ENCODE measurements at regions not wholly inside any gene's neighbourhood (a gene's known extent, or its start where the extent isn't known, plus 50 kb on each side); places are given as distances from the start of the nearest gene placed in this dataset.
"Not testable (repeated sequence)": the region's sequence is repeated elsewhere in the genome, so short reads cannot be mapped to it uniquely, and the experiment has no call there.

DNA sequence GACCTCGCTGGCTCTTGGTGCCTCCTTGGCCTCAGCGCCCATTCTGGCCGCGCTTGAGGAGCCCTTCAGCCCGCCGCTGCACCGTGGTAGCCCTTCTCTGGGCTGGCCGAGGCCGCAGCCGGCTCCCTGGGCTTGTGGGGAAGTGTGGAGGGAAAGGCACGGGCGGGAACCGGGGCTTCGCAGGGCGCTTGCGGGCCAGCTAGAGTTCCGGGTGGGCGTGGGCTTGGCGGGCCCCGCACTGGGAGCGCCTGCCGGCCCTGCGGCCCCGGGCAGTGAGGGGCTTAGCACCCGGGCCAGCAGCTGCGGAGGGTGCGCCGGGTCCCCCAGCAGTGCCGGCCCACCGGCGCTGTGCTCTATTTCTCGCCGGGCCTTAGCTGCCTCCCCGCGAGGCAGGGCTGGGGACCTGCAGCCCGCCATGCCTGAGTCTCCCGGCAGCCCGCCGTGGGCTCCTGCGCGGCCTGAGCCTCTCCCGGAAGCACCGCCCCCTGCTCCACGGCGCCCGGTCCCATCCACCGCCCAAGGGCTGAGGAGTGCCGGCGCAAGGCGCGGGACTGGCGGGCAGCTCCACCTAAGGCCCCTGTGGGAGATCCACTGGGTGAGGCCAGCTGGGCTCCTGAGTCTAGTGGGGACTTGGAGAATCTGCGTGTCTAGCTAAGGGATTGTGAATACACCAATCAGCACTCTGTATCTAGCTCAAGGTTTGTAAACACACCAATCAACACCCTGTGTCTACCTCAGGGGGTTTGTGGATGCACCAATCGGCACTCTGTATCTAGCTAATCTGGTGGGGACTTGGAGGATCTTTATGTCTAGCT is 141.1 kb downstream of the SLCO4C1 start:
- H3K4me3 ChIP-seq; H3K27ac ChIP-seq; H3K4me1 ChIP-seq (replicated peaks); H3K27me3 ChIP-seq (replicated peaks); H3K9me3 ChIP-seq (replicated peaks); DNase-seq (ENCODE audit: low read depth in 1 of 2, low spot score in 2 of 2); H3K36me3 ChIP-seq: not testable (repeated sequence)

DNA sequence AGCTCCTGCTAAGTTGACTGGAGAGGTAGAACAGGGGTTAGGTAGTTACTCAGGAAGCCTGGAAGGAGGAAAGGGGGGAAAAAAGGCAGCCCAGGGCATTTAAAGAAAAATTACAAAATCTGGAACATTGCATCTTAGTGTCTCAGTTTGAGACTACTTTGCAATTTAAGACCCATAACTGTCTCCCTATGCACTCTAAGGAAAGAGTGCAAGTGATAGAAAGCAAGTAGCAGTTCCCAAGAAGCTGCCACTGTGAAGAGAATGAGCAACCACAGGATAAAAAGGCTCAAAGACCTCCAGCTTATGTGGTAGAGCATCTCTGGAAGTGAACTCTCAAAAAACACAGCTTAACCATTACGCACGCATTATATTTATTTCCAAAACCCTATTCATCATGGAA is 141.8 kb downstream of the SLCO4C1 start:
- H3K4me3 ChIP-seq: no peak overlapping the region

DNA sequence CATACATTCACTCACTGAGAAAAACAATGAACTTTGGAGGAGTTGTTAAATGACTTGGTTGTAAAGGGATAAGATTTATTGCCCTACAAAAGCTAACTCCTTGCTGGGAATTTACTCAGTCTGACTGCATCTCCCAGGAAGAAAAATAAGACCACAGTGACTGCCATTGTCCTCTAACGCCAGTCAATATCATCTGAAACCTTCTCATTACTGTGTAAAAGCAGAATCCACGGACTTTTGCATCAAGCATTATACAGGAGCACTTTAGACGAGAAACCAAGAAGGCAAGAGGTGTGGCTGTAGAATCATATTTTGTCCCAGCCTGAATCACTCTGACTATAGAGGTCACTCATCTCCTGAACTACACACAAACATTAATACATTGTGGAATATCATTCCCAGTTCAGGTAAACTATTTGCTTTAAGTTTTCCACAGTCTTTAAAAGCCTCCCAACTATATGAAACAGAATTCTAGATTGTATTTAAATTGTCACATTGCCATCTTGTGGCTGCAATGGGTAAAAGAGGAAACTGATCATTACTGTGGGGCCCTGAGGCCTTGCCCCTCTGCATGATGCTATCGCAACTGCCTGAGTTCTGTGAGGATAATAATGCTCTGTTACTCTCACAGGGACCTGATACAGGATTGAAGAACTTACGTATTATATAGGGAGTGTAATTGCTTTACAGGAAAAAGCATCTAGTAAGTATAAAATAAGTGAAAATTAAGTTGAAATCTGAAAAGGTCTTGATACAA is 142.9 kb downstream of the SLCO4C1 start:
- Histone ChIP-seq H3K9me3 (replicated peaks) (no peaks in the 10 kb centered on the region), H3K27me3 (replicated peaks) (no peaks in the 10 kb centered on the region), H3K4me1 (replicated peaks) (no peaks in the 10 kb centered on the region), H3K4me3 (no peak overlapping the region), H3K36me3 (no peaks in the 10 kb centered on the region), H3K27ac (no peak overlapping the region)
- peak in 1 of 2 experiments; percentile 23 for DNase-seq (ENCODE audit: low read depth in 1 of 2, low spot score in 2 of 2)

More for the DNA sequence above, 141.8 kb downstream of the SLCO4C1 start:
- no peaks in the 10 kb centered on the region for H3K36me3 ChIP-seq
- H3K9me3 ChIP-seq (replicated peaks): no peaks in the 10 kb centered on the region
- no peaks in the 10 kb centered on the region for H3K27me3 ChIP-seq (replicated peaks)
- H3K4me1 ChIP-seq (replicated peaks): no peaks in the 10 kb centered on the region
- H3K27ac ChIP-seq: no peak overlapping the region
- no peak for DNase-seq (ENCODE audit: low read depth in 1 of 2, low spot score in 2 of 2)

DNA sequence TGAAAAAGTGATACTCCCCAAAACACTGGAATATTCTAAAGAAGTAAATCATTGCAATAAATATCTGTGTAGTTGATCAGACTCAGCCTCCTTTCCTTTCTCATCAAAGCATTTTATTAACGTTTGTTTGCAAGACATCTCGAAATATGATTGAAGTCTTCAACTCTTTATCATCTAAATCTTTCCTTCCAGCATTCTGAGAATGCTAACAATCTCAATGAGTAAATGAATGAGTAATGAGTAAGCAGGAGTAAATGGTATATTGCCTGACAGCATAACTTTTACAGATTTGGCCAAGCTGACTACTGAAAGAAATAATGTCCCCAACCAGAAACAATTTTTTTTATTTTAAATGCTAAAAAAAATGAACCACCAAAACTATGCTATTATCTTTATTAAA is 157.1 kb downstream of the SLCO4C1 start:
- H3K27ac ChIP-seq: no peak overlapping the region
- H3K36me3 ChIP-seq: no peaks in the 10 kb centered on the region
- no peak for DNase-seq (ENCODE audit: low read depth in 1 of 2, low spot score in 2 of 2)
- H3K27me3 ChIP-seq (replicated peaks): no peaks in the 10 kb centered on the region
- H3K4me3 ChIP-seq: no peak overlapping the region
- 0 out of 2 replicates have a peak, but pooled peaks cover 3% of the 10 kb centered on the region for H3K9me3 ChIP-seq (replicated peaks)
- no peaks in the 10 kb centered on the region for H3K4me1 ChIP-seq (replicated peaks)

GRCh38 chr5:102138243-102138653 is 157.8 kb downstream of the SLCO4C1 start:
- DNase-seq (ENCODE audit: low read depth in 1 of 2, low spot score in 2 of 2): no peak
- 0 out of 2 replicates have a peak, but pooled peaks cover 3% of the 10 kb centered on the region for H3K9me3 ChIP-seq (replicated peaks)
- H3K27me3 ChIP-seq (replicated peaks): no peaks in the 10 kb centered on the region
- H3K4me3 ChIP-seq: no peak overlapping the region
- no peaks in the 10 kb centered on the region for H3K4me1 ChIP-seq (replicated peaks)
- no peak overlapping the region for H3K27ac ChIP-seq
- no peaks in the 10 kb centered on the region for H3K36me3 ChIP-seq

GRCh38 chr5:102130890-102131289 is 165.2 kb downstream of the SLCO4C1 start:
- H3K27me3 ChIP-seq (replicated peaks): no peaks in the 10 kb centered on the region; the same call in 1 of the 2 replicates
- H3K4me1 ChIP-seq (replicated peaks): no peaks in the 10 kb centered on the region
- no peak overlapping the region for H3K27ac ChIP-seq
- H3K9me3 ChIP-seq (replicated peaks): no peaks in the 10 kb centered on the region
- no peak for DNase-seq (ENCODE audit: low read depth in 1 of 2, low spot score in 2 of 2)
- no peak overlapping the region for H3K4me3 ChIP-seq
- no peaks in the 10 kb centered on the region for H3K36me3 ChIP-seq

DNA sequence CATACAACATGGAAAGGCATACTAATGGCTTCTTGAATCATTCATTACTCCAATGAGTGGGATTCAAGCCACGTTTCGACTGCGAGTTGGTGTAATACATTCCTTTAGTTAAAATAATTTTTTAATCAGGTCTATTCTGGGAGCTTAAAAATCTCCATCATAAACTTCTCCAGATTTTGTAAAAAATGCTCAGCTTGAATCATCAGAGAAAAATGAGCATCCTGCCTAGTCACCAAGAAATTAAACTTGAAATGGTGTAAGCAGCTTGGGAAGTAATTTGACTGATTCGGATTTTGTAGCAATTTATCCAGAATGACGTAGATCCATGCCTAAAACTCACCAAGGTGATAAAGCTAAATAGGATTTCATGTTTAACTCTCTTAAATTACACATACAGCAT is 165.7 kb downstream of the SLCO4C1 start:
- no peaks in the 10 kb centered on the region for H3K4me1 ChIP-seq (replicated peaks)
- H3K4me3 ChIP-seq: no peak overlapping the region
- no peaks in the 10 kb centered on the region for H3K36me3 ChIP-seq
- H3K27me3 ChIP-seq (replicated peaks): no peaks in the 10 kb centered on the region; the same call in 1 of the 2 replicates
- H3K9me3 ChIP-seq (replicated peaks): no peaks in the 10 kb centered on the region
- no peak overlapping the region for H3K27ac ChIP-seq
- no peak for DNase-seq (ENCODE audit: low read depth in 1 of 2, low spot score in 2 of 2)

GRCh38 chr5:102119252-102119651 is 176.8 kb downstream of the SLCO4C1 start:
- no peaks in the 10 kb centered on the region for H3K27me3 ChIP-seq (replicated peaks)
- H3K9me3 ChIP-seq (replicated peaks): no peaks in the 10 kb centered on the region
- no peak overlapping the region for H3K27ac ChIP-seq
- H3K4me3 ChIP-seq: no peak overlapping the region
- no peak for DNase-seq (ENCODE audit: low read depth in 1 of 2, low spot score in 2 of 2)
- H3K36me3 ChIP-seq: no peaks in the 10 kb centered on the region
- H3K4me1 ChIP-seq (replicated peaks): no peaks in the 10 kb centered on the region

DNA sequence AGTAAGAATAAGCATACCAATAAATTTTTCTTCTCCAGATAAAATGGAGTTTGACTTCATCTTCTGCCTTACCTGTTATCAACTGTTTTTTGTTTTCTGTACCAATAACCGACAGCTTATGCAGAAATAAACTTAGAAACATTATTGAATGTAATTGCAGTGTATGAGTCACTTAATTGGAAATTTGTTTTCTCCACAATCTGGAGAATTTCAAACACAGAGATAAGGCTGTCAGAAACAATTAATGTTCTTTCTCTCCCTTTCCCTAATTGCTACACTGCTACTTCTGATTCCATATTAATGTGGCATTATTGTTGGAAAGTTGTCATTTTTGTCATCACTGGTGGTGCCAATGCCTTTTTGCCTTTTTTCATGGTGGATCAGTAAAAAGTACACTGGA is 180.3 kb downstream of the SLCO4C1 start:
- Histone ChIP-seq H3K9me3 (replicated peaks) (no peaks in the 10 kb centered on the region), H3K27me3 (replicated peaks) (no peaks in the 10 kb centered on the region), H3K27ac (no peak overlapping the region), H3K36me3 (no peaks in the 10 kb centered on the region), H3K4me1 (replicated peaks) (no peaks in the 10 kb centered on the region), H3K4me3 (no peak overlapping the region)
- no peak for DNase-seq (ENCODE audit: low read depth in 1 of 2, low spot score in 2 of 2)

- no peaks in the 10 kb centered on the region for H3K4me1 ChIP-seq (replicated peaks)
- H3K27me3 ChIP-seq (replicated peaks): no peaks in the 10 kb centered on the region
- no peak for DNase-seq (ENCODE audit: low read depth in 1 of 2, low spot score in 2 of 2)
- no peak overlapping the region for H3K4me3 ChIP-seq
- H3K27ac ChIP-seq: no peak overlapping the region
- no peaks in the 10 kb centered on the region for H3K9me3 ChIP-seq (replicated peaks)
- H3K36me3 ChIP-seq: no peaks in the 10 kb centered on the region
Observed at GRCh38 chr5:102114525-102115069, 181.5 kb downstream of the SLCO4C1 start.

- no peaks in the 10 kb centered on the region for H3K9me3 ChIP-seq (replicated peaks)
- no peaks in the 10 kb centered on the region for H3K27me3 ChIP-seq (replicated peaks)
- no peak overlapping the region for H3K4me3 ChIP-seq
- no peak overlapping the region for H3K27ac ChIP-seq
- H3K4me1 ChIP-seq (replicated peaks): no peaks in the 10 kb centered on the region
- DNase-seq (ENCODE audit: low read depth in 1 of 2, low spot score in 2 of 2): no peak
- H3K36me3 ChIP-seq: no peaks in the 10 kb centered on the region
Observed at GRCh38 chr5:102107865-102108264, 188.2 kb downstream of the SLCO4C1 start.

DNA sequence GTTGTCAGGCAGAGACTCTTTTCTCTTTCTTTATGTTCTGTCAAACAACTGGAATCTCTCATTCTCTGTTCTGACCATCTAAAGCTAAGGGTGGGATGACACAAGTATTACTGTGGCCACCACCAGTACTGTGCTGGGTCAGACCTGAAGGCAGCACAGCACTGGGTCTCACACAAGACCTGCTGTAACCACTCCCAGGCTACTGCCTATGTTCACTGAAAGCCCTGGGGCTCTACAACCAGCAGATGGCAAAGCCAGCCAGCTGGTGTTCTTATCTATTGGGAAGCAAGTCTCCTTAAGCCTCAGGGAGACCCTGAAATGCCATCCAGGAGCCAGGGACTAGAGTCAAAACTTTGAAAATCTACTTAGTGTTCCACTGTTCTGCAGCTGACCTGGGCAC is 189.5 kb downstream of the SLCO4C1 start:
- no peak overlapping the region for H3K4me3 ChIP-seq
- no peaks in the 10 kb centered on the region for H3K4me1 ChIP-seq (replicated peaks)
- DNase-seq (ENCODE audit: low read depth in 1 of 2, low spot score in 2 of 2): no peak
- no peak overlapping the region for H3K27ac ChIP-seq
- no peaks in the 10 kb centered on the region for H3K36me3 ChIP-seq
- H3K27me3 ChIP-seq (replicated peaks): no peaks in the 10 kb centered on the region
- no peaks in the 10 kb centered on the region for H3K9me3 ChIP-seq (replicated peaks)

DNA sequence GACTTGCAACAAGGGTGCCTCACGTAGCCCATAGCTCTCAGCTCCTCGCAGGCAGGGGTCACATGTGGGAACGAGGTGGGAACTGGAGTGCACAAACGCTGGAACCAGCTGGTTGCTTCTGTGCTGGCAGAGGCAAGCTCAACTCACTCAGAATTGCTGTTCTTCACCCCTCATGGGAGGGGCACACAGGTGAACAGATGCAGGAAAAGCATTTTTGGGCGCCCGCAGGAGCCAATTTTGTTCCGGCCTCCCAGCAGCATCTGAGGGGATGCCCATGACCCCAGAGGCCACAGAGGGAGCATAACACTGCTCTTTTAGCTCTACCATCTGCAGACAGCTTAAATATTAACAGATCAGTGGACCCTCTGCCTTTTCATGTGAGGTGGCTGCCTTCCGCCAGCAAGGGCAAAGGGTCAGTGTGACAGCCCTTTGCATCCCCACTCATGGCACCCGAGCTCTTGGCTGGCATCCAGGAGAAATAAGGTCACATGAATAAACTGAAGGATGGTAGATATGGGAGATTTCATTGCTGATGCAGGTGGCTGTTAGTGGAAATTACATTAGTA is 196.2 kb downstream of the SLCO4C1 start:
- DNase-seq (ENCODE audit: low read depth in 1 of 2, low spot score in 2 of 2): no peak
- Histone ChIP-seq H3K27me3 (replicated peaks) (no peaks in the 10 kb centered on the region), H3K36me3 (no peaks in the 10 kb centered on the region), H3K9me3 (replicated peaks) (no peaks in the 10 kb centered on the region), H3K27ac (no peak overlapping the region), H3K4me3 (no peak overlapping the region), H3K4me1 (replicated peaks) (no peaks in the 10 kb centered on the region)

DNA sequence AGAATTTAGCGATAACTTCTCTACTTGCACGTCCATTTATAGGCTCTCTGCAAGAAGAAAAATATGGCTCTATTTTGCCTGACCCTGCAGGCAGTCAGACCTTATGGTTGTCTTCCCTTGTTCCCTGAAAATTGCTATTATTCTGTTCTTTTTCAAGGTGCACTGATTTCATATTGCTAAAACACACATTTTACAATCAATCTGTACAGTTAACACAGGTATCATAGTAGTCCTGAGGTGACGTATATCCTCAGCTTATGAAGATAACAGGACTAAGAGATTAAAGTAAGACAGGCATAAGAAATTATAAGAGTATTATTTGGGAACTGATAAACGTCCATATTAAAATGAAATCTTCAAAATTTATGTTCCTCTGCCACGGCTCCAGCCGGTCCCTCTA is 197.0 kb downstream of the SLCO4C1 start:
- not testable (repeated sequence) for H3K4me1 ChIP-seq (replicated peaks)

More for the DNA sequence above, 197.0 kb downstream of the SLCO4C1 start:
- H3K36me3 ChIP-seq; H3K27ac ChIP-seq; H3K4me3 ChIP-seq; DNase-seq (ENCODE audit: low read depth in 1 of 2, low spot score in 2 of 2); H3K9me3 ChIP-seq (replicated peaks); H3K27me3 ChIP-seq (replicated peaks): not testable (repeated sequence)

Measured in SJSA1 (cell line).